GM18519 (cell line): ENCODE measurements at regions not wholly inside any gene's neighbourhood (a gene's known extent, or its start where the extent isn't known, plus 50 kb on each side); places are given as distances from the start of the nearest gene placed in this dataset.
A peak's percentile ranks its signal among the peaks of the same experiment; 100 is the strongest.
"Not testable (repeated sequence)": the region's sequence is repeated elsewhere in the genome, so short reads cannot be mapped to it uniquely, and the experiment has no call there.

Experiments used
- ATAC-seq: cut with Tn5 transposase; IDR thresholded peaks from one replicate; pipeline ENCODE4 v1.9.1; 2021; ENCODE audit warnings: mild to moderate bottlenecking, moderate library complexity; ENCODE audit not compliant: unreplicated experiment, low FRiP score

DNA sequence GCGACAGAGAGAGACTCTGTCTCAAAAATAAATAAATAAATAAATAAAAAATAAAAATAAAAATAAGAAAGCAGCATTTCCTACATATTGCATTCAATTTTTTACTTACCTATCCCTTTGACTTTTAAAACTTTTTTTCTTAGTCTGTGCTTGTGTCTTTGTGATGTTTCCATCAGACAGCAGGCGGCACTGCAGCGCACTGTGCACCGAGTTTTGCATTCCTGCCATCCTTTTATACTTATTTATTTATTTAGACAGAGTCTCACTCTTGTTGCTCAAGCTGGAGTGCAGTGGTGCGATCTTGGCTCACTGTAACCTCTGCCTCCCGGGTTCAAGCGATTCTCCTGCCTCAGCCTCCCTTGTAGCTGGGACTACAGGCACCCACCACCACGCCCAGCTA lies 203.9 kb downstream of the SPATA31A1 start:
- peak; percentile 75 for ATAC-seq

DNA sequence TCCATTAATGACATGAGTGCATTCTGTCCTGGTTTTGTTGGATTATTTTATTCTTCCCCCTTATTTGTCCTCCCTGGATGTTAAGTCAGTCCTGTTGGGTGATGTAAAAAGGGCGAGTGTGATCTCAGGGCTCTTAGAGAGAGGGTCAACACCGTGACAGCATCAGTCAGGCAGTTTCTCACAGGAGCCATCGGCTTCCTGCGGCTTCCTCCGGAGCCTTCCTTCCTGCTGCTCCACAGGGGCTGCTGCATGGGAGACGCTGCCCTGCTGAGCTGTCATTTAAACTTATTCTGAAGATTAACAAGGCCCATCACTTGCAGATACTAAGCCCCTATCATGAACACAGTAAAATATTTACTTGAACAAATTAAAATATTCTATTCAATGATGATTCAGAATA lies 211.3 kb downstream of the SPATA31A1 start:
- not testable (repeated sequence) for ATAC-seq

DNA sequence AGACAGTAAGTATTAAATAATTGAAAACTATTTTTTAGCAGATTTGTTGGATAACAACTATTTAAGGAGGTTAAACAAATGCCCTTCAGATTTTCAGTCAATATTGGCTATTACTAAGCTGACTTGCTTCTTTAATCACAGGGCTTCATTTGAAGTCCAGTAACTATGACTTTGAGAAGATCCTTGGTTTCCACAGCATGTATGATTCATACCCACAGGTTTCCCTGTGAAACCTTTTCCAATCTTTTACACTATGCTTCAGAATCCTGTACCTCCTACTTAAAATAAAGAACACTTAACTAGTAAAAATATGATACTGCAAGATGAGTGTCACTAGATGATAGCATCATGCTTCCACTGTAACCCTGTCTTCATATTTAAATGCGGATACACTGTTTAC lies 211.9 kb downstream of the SPATA31A1 start:
- ATAC-seq: not testable (repeated sequence)

DNA sequence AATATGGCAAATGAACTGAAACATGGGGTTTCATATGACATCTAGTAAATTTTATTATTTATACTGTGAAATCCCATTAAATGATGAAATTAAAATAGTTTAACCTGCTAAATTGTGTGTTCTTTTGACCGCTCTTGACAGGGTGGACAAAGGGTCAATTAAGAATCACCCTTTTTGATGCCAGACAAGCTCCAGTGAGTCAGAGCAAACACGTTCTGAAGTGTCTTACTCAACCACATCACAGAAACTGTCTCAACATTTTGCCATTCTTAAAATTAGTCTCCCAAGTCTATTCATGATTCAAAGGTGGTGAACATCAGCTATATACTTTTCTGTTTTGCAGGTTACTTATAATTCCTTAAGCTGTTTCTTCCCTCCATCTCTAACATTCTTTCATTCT lies 213.4 kb downstream of the SPATA31A1 start:
- ATAC-seq: not testable (repeated sequence)

DNA sequence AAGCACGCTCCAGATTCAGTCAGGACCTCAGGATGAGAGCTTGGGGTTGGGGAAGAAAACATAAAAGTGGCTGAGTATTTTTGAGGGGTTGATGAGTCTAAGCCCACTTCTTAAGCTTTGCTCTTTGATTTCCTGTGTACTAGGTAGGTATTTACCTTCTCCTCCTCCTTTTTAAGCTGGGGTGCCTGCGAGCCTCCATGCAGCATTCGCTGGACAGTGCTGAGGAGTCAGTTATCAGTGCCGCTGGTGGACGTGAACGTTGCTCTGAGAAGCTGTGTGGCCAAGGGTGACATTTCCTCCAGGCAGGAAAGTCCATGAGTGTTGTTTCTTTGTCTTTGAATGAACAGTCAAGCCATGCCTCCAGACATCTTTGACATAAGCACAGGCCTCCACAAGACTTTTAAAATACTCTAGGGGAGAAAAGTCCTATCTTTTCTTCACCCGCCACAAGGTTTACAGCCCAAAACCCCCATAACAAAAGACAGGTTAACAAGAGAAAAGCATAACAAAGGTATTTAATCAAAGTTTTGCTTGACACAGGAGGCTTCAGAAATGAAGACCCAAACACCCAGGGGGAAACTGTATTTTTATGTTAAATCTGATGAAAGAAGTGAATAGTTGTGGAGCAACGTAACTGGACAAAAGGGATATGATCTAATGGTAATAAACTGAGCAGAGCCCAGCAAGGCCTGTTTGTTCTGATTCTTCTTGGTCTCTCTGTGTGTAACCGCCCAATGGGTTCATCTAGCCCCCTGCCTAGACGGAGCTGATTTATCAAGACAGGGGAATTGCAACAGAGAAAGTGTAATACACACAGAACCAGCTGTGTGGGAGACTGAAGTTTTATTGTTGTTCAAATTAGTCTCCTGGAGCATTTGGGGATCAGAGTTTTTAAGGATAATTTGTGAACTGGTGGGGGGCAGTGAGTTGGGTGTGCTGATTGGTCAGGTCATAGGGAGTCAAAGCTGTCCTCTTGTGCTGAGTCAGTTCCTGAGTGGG lies 217.9 kb downstream of the SPATA31A1 start:
- not testable (repeated sequence) for ATAC-seq

DNA sequence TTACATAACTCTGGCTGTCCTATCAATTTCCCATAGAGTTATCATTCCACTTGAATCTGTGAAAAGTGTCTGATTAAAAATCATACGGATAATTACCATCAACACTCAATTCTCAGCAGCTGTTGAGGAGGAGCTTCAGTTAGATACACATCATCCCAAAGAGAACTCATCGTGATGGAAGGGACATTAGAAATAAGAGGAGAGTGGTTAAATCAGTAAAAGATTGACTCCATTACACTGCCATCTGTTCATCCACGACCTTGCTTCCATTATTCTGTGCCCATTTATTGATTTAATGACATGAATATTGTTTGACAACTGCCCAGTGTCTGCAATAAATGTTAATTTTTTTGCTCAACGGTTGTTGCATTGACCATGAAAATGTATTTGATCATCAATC lies 223.5 kb downstream of the SPATA31A1 start:
- not testable (repeated sequence) for ATAC-seq

DNA sequence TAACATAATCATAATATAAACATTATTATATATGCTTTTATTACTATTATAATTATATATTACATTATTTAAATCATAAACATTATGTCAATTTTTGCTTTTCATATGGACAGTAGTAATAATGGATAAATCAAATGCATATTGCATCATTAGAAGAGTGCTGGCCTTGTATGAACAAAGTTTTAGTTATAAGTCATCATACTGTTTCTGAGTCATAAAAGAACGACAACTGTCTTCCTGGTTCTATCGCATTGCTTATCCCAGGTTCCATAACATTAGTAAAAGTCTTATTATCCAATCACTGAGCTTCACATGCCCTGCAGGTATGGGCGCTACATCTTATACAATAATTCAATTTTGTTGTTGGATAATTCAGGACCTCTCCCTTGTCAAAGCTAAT lies 225.8 kb downstream of the SPATA31A1 start:
- not testable (repeated sequence) for ATAC-seq

DNA sequence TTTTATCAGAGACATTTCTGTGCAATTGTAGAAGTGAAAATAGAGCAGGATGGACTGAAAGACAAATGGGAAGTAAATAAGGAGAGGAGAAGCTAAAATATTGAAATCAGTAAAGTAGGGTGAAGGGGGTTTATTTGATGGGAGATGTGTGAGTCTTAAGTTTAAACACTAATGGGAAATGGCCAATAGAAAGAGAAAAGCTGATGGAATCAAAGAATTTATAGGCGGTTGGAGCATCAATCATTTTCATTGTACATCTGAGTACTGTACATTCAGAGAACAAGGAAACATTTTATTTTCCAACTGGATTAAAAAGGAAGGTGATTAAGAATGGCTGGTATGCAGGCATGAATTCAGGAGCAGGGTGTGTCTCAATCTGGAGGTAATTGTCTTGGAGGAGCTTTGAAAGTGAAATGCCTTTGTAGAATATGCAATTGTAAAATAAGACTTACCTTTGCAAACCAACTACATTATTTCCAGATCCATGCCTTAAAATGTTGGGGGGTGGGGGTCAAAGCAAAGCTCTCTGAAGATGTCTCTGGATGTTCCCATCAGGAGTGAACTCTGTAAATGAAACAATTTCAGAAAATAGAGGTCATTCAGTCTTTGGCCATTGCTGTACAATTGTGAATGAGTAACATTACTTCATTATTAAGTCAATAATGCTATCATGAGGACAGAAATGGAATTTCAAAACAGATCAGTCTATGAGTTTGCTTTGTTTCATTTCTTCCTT lies 227.4 kb downstream of the SPATA31A1 start:
- ATAC-seq: not testable (repeated sequence)

DNA sequence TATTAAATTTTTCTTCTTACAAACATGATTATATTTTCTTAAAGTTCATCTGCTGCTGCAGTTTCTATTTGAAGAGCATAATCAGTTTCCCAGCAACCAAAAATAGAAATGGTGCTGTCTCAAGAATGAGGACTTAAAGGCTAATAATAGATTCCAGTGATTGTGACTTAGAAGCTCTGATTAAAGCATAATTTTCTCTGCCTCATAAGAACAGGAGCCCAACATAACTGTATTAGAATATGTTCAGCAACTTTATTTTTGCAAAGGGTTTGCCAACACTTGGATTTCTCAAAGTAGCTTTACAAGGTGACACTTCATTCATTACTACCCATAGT lies 227.9 kb downstream of the SPATA31A1 start:
- ATAC-seq: not testable (repeated sequence)

DNA sequence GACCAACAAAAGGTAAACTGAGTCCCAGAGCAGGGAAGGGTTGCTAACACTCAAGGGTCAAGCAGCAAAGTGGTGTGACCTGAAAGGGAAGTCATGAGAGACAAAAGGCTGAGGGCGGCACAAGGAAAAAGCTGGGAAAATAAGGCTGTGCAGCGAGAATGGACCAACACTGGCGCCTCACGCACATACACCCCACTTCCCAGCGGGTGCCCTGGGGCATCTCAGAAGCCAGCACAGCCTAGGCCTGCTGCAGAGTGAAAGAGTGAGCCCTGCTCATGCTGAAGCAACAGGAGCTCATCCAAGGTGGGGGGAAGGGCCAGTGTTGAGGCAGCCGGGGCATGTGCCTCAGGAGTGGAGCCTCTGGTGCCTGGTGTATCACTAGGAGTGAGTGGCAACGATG lies 229.8 kb downstream of the SPATA31A1 start:
- ATAC-seq: not testable (repeated sequence)

DNA sequence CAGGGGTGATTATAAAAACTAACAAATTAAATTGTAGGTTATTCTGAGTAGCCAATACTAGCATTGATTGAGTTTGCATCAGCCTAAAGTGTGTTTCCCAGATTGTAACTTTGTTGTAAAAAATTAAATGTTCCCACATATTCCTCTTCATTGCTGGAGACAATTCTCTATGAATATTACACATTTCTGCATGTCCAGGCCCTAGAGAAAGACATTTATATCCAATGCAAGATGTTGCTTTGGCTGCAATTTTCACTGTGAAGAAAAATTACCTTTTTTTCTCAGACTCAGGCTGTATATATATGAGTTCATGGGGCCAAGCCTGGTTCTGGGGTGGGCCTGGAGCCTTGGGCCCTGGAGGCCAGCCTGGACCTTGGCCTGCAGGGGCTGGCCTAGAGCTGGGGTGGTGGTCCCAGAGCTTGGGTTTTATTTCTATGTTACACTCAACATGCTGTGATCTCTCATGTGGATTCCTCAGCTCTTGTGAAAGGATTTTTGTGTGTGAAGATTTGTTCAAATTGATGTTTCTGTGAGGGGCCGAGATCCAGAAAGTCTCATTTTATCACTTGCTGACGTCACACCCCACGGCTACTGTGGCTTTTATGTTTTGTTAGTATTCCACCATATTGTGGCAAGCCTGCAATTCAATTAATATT lies 232.5 kb downstream of the SPATA31A1 start:
- no peak for ATAC-seq

DNA sequence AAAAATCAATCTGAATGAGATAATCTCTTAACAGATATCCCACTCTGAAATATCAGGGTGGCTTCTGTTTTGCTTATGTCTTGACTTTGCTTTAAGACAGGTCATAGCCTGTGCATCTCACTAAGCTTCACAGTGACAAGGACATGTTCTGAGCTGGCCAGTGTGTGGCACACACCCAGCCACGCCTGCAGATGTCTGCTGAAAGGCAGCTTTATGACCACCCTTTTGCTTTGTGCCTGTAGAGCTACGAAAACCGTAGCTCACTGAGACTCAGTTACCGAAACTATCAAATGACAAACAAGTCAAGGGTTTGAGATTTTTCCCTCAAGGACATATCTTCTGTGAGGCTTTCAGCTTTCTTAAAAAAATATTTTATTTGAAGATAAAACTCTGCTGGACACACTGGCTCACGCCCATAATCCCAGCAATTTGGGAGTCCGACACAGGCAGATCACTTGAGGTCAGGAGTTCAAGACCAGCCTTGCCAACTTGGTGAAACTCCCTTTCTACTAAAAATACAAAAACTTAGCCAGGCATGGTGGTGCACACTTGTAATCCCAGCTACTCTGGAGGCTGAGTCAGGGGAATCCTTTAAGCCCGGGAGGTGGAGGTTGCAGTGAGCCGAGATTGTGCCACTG lies 233.2 kb downstream of the SPATA31A1 start:
- no peak for ATAC-seq

DNA sequence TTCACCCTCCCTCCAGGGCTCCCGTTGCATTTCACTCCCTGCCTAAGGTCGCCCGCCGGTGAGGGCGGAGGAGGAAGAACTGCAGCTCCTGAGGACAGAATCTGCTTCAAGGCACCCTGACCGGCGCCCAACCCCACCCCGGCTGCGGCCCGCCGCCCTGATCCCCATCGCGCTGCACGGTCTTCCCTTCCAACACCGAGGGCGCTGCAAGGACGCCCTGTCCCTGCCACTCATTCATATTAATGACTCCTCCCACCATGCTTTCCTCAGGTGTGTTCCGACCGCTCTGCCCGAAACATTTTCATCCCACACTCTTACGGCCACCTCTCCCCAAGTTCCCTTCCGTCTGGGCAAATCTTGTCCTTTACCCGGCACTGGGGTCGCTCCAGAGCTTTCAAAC lies 248.6 kb downstream of the SPATA31A1 start:
- not testable (repeated sequence) for ATAC-seq

DNA sequence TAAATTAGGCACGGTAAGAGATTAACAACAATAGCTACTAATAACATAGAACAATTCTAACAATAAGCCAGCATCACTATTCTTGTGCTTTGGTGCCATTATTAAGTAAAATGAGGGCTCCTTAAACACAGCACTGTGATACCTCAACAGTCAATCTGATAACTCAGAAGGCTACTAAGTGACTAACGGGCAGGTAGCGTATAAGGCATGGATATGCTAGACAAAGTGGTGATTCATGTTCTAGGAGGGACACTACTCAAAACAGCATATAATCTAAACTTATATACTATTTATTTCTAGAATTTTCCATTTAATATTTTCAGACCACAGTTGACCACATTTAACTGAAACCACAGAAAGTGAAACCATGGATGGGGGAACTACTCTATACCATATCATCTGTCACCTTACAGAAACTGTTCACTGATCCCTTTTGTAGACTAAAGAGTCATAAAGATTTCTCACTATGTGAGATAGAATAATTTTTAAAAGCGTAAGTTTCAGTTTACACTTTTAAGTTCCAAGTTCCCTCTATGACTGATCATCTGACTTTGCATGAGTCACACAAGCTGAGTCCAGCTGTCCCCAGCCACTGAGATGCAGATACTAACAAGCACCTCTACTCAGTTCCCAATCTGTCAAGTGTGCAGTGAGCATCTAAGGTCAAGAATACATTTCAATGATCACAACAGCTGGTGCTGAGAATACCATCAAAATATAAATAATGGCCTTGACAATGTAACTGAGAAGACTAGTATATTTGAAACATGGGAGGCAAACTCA lies 256.2 kb downstream of the SPATA31A1 start:
- peak; percentile 94 for ATAC-seq

DNA sequence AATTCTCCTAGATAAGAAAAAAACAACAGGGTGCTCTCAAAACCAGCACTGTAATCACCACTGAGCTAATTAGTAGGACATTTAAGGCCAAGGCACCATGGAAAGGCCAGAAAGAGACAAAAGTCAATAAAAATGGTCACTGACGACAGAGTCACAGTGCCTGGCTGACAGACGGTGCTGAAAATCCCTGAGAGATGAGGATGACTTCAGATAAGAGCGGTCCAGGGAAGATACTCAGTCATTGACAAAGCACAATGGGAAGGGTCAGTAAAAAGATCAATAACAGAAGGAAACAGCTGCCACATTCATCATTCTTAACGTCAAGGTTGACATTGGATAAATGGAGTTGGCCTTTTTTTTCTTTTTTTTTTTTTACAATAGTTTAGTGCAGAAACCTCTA lies 261.0 kb downstream of the SPATA31A1 start:
- not testable (repeated sequence) for ATAC-seq

DNA sequence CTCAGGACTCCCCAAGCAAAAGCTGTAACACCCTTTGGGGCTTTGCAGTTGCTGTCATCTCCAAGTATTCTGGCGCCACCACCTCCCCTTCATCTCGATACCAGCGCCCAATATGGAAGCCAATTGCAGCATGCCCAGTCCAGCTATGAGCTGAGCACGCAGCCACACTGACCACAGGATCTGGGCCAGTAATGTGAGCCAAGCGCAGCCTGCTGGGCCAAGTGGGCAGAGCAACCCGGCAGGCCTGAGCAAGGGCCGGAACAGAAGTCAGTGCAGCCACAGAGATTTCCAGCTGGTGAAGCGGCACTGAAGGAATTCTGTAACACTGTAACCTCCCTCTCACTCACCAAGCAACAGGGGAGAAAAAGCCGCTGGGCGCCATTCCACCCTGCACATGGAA lies 268.6 kb downstream of the SPATA31A1 start:
- ATAC-seq: not testable (repeated sequence)

DNA sequence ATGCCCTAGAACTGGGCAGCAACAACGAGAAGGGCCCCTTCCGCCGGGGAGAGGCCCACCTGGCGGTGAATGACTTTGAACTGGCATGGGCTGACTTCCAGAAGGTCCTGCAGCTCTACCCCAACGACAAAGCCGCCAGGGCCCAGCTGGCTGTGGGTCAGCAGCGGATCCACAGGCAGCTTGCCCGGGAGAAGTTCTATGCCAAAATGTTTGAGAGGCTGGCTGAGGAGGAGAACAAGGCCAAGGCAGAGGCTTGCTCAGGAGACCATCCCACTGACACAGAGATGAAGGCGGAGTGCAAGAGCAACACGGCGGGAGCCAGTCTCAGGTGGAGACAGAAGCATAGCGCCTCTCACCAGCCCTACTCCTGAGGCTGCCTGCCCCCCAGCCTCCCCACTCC lies 276.6 kb downstream of the SPATA31A1 start:
- not testable (repeated sequence) for ATAC-seq

DNA sequence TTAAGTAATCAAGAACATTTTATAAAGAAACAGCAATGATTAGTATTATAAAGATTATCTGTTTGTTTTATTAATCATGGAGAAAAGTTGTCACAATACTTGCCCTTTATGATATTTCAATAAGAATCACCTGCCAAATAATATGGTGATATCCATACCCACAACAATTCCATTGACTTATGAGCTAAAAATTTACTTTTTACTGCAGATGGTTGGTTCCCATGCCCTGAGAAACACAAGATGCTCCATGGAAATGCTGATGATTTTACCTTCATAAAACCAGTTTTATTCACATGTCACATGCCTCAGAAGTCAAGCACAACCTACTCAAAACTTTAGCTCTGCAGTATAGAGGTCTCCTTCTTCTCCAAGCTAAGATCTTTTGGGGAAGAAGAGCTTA lies 293.6 kb downstream of the SPATA31A1 start:
- not testable (repeated sequence) for ATAC-seq

DNA sequence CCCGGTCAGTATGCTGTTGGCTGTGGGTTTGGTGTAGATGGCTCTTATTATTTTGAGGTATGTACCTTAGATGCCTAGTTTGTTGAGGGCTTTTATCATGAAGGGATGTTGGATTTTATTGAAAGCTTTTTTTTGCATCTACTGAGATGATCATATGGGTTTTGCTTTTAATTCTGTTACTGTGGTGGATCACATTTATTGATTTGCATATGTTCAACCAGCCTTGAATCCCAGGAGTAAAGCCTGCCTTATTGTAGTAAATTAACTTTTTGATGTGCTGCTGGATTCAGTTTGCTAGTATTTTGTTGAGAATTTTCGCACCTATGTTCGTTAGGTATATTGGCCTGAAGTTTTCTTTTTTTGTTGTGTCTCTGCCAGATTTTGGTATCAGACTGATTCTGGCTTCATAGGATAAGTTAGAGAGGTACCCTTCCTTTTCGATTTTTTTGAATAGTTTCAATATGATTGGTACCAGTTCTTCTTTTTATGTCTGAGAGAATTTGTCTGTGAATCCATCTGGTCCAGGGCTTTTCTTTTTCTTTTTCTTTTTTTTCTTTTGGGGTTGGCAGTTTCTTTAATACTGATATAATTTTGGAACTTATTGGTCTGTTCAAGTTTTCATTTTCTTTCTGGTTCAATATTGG lies 301.6 kb downstream of the SPATA31A1 start:
- peak; percentile 64 for ATAC-seq
